ENCODE measurements at regions not wholly inside any gene's neighbourhood (a gene's known extent, or its start where the extent isn't known, plus 50 kb on each side); places are given as distances from the start of the nearest gene placed in this dataset.

DNA sequence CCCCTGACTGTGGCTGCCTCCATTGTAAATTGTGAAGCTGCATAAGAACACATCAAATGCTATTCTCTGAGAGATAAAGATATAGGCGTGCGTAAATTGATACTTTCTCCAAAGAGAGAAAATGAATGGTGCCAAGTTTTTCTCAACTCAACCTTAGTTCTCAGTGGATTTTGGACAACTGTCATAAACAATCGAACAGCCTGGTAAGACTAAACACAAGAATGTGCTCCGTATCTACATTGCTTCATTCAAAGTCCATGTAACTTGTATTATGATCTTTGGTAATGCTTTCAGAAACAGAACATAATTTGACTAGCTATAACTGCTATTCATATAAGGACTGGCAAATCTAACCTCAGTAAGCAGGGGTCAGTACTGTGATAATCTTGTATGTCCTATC, 429.1 kb downstream of the SEMA3D start:
- CTCF ChIA-PET = interaction anchor here (0.8 kb wide), 1 partner anchor 70 kb away, joined by 3 read pairs; no protein-coding TSS in a partner anchor
- intact Hi-C loops (cut with micrococcal nuclease; ENCODE audit: unreplicated experiment) (no loop called here), in situ Hi-C loops (cut with MboI) (no loop called here)
- H3K36me3 ChIP-seq (ENCODE audit: control insufficient read depth in 2 of 2, insufficient read depth in 2 of 2, low read length in 1 of 2) = no peaks in the 10 kb centered on the region
- FAIRE-seq (no peak), DNase-seq (ENCODE audit: low read depth, low spot score) (no peak), ATAC-seq (no peak)
- H3K79me2 ChIP-seq (ENCODE audit: control insufficient read depth, insufficient read depth, low read length) = no peaks in the 10 kb centered on the region
- TF ChIP-seq POU2F2 (IDR thresholded peaks at IDR 0.05; ENCODE audit: borderline replicate concordance, low read depth, low read length) (no peak), HCFC1 (IDR thresholded peaks at IDR 0.05; ENCODE audit: low read length) (no peak), CEBPB (IDR thresholded peaks at IDR 0.05; ENCODE audit: borderline replicate concordance in 1 of 2, low read depth in 2 of 2, low read length in 2 of 2) (no peak), BHLHE40 (IDR thresholded peaks at IDR 0.05; ENCODE audit: borderline replicate concordance in 1 of 2, low read depth in 2 of 2, low read length in 1 of 2) (no peak), EP300 (IDR thresholded peaks at IDR 0.05; ENCODE audit: borderline replicate concordance in 1 of 2, control insufficient read depth in 1 of 2, low read depth in 2 of 2, low read length in 2 of 2) (no peak), MYB (IDR thresholded peaks at IDR 0.05; ENCODE audit: borderline replicate concordance, low read depth, low read length) (no peak), CTCF (IDR thresholded peaks at IDR 0.05 in 2 of 3, conservative IDR thresholded peaks at IDR 0.05 in 1 of 3; ENCODE audit: control insufficient read depth in 2 of 3, extremely low read depth in 1 of 3, insufficient read depth in 1 of 3, low read depth in 3 of 3, low read length in 3 of 3) (no peak), SMARCA5 (IDR thresholded peaks at IDR 0.05) (no peak), PAX8 (IDR thresholded peaks at IDR 0.05) (no peak), ZNF384 (IDR thresholded peaks at IDR 0.05; ENCODE audit: borderline replicate concordance, low read depth, low read length) (no peak), BMI1 (IDR thresholded peaks at IDR 0.05; ENCODE audit: borderline replicate concordance) (no peak), JUND (IDR thresholded peaks at IDR 0.05; ENCODE audit: low read depth, low read length) (no peak), RUNX3 (IDR thresholded peaks at IDR 0.05; ENCODE audit: low read length) (no peak), POLR2A (IDR thresholded peaks at IDR 0.05; ENCODE audit: low read depth, low read length) (no peak)
- TF ChIP-seq, protein P1, sequence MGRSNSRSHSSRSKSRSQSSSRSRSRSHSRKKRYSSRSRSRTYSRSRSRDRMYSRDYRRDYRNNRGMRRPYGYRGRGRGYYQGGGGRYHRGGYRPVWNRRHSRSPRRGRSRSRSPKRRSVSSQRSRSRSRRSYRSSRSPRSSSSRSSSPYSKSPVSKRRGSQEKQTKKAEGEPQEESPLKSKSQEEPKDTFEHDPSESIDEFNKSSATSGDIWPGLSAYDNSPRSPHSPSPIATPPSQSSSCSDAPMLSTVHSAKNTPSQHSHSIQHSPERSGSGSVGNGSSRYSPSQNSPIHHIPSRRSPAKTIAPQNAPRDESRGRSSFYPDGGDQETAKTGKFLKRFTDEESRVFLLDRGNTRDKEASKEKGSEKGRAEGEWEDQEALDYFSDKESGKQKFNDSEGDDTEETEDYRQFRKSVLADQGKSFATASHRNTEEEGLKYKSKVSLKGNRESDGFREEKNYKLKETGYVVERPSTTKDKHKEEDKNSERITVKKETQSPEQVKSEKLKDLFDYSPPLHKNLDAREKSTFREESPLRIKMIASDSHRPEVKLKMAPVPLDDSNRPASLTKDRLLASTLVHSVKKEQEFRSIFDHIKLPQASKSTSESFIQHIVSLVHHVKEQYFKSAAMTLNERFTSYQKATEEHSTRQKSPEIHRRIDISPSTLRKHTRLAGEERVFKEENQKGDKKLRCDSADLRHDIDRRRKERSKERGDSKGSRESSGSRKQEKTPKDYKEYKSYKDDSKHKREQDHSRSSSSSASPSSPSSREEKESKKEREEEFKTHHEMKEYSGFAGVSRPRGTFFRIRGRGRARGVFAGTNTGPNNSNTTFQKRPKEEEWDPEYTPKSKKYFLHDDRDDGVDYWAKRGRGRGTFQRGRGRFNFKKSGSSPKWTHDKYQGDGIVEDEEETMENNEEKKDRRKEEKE (IDR thresholded peaks at IDR 0.05) = no peak
- TF ChIP-seq, protein P2, sequence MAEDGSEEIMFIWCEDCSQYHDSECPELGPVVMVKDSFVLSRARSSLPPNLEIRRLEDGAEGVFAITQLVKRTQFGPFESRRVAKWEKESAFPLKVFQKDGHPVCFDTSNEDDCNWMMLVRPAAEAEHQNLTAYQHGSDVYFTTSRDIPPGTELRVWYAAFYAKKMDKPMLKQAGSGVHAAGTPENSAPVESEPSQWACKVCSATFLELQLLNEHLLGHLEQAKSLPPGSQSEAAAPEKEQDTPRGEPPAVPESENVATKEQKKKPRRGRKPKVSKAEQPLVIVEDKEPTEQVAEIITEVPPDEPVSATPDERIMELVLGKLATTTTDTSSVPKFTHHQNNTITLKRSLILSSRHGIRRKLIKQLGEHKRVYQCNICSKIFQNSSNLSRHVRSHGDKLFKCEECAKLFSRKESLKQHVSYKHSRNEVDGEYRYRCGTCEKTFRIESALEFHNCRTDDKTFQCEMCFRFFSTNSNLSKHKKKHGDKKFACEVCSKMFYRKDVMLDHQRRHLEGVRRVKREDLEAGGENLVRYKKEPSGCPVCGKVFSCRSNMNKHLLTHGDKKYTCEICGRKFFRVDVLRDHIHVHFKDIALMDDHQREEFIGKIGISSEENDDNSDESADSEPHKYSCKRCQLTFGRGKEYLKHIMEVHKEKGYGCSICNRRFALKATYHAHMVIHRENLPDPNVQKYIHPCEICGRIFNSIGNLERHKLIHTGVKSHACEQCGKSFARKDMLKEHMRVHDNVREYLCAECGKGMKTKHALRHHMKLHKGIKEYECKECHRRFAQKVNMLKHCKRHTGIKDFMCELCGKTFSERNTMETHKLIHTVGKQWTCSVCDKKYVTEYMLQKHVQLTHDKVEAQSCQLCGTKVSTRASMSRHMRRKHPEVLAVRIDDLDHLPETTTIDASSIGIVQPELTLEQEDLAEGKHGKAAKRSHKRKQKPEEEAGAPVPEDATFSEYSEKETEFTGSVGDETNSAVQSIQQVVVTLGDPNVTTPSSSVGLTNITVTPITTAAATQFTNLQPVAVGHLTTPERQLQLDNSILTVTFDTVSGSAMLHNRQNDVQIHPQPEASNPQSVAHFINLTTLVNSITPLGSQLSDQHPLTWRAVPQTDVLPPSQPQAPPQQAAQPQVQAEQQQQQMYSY (CRISPR knock-in tag; IDR thresholded peaks at IDR 0.05) = no peak
- RAD21 ChIA-PET (ENCODE audit: unreplicated experiment) = no interaction called here
- SMC1A ChIA-PET (ENCODE audit: uncharacterized antibody, unreplicated experiment) = interaction anchor here (0.9 to 1.2 kb wide), 3 partner anchors 17 to 79 kb away, joined by 3 read pairs; no protein-coding TSS in a partner anchor
- H3K4me1 ChIP-seq (ENCODE audit: control insufficient read depth, insufficient read depth, low read length) = no peaks in the 10 kb centered on the region
- H3K4me2 ChIP-seq (ENCODE audit: control insufficient read depth, insufficient read depth) = no peak overlapping the region
- H4K20me1 ChIP-seq (ENCODE audit: control insufficient read depth, insufficient read depth) = no peaks in the 10 kb centered on the region
- H3K27ac ChIP-seq (ENCODE audit: control insufficient read depth, insufficient read depth) = no peak overlapping the region
- H3K27me3 ChIP-seq (replicated peaks in 1 of 2; ENCODE audit: control insufficient read depth in 2 of 2, insufficient read depth in 2 of 2, low read length in 1 of 2) = no peaks in the 10 kb centered on the region
- H3K9me3 ChIP-seq (replicated peaks; ENCODE audit: control insufficient read depth, insufficient read depth, low read length) = no peaks in the 10 kb centered on the region
- 41% methylated on average over 4 of the region's 4 CpGs for WGBS (ENCODE audit: insufficient coverage, insufficient replicate concordance, low lambda C conversion rate, missing lambda C conversion rate)
- POLR2A ChIA-PET = no interaction called here
- no TSS peak for BruUV-seq (replicated peaks)
- H2AFZ ChIP-seq (ENCODE audit: control insufficient read depth, low read depth, low read length) = no peak overlapping the region
- H3K9ac ChIP-seq (ENCODE audit: control insufficient read depth, insufficient read depth, low read length) = no peak overlapping the region
- H3K4me3 ChIP-seq = no peak overlapping the region

Data from GM12878 (cell line).